ENCODE measurements at regions not wholly inside any gene's neighbourhood (a gene's known extent, or its start where the extent isn't known, plus 50 kb on each side); places are given as distances from the start of the nearest gene placed in this dataset.

- Histone ChIP-seq H3F3A (ENCODE audit: insufficient read depth, low read length, poor library complexity, severe bottlenecking) (no peaks in the 10 kb centered on the region), H3K9ac (ENCODE audit: low read length) (no peak overlapping the region), H3K27me3 (ENCODE audit: insufficient read depth, low read depth, low read length) (no peaks in the 10 kb centered on the region), H3K4me2 (ENCODE audit: low read length) (no peak overlapping the region), H3K79me2 (replicated peaks; ENCODE audit: insufficient read depth, low read length) (no peaks in the 10 kb centered on the region), H3K27ac (ENCODE audit: low read length) (no peak overlapping the region), H2AFZ (ENCODE audit: low read depth, low read length) (no peak overlapping the region), H3K9me3 (ENCODE audit: low read length) (peaks cover 7% of the 10 kb centered on the region), H3K9me2 (ENCODE audit: insufficient read depth, low read length) (no peaks in the 10 kb centered on the region), H3K36me3 (ENCODE audit: insufficient read depth, low read length) (no peaks in the 10 kb centered on the region), H4K20me1 (ENCODE audit: insufficient read depth) (no peaks in the 10 kb centered on the region), H3K4me3 (ENCODE audit: low read length) (no peak overlapping the region)
- TF ChIP-seq REST (IDR thresholded peaks at IDR 0.05; ENCODE audit: borderline replicate concordance) (no peak), CTCF (IDR thresholded peaks at IDR 0.05; ENCODE audit: poor library complexity, severe bottlenecking) (no peak), RAD21 (conservative IDR thresholded peaks at IDR 0.05) (no peak), SMC3 (conservative IDR thresholded peaks at IDR 0.05; ENCODE audit: poor library complexity) (no peak), MXI1 (conservative IDR thresholded peaks at IDR 0.05; ENCODE audit: poor library complexity, severe bottlenecking) (no peak), TAF1 (IDR thresholded peaks at IDR 0.05; ENCODE audit: low read depth) (no peak), POLR2AphosphoS5 (IDR thresholded peaks at IDR 0.05) (no peak), EZH2 (IDR thresholded peaks at IDR 0.05; ENCODE audit: borderline replicate concordance, insufficient read depth, low read length, poor library complexity, severe bottlenecking) (no peak), EP300 (conservative IDR thresholded peaks at IDR 0.05; ENCODE audit: poor library complexity, severe bottlenecking) (no peak)
These were observed 202.6 kb downstream of the CD109 start for GRCh38 chr6:73898599-73898998.

GRCh38 chr6:73893696-73894095 lies 197.7 kb downstream of the CD109 start:
- Histone ChIP-seq H3K9me2 (ENCODE audit: insufficient read depth, low read length) (no peaks in the 10 kb centered on the region), H3K79me2 (replicated peaks; ENCODE audit: insufficient read depth, low read length) (no peaks in the 10 kb centered on the region), H3K4me3 (ENCODE audit: low read length) (no peak overlapping the region), H4K20me1 (ENCODE audit: insufficient read depth) (no peaks in the 10 kb centered on the region), H3K36me3 (ENCODE audit: insufficient read depth, low read length) (no peaks in the 10 kb centered on the region), H3K27me3 (ENCODE audit: insufficient read depth, low read depth, low read length) (no peaks in the 10 kb centered on the region), H2AFZ (ENCODE audit: low read depth, low read length) (no peak overlapping the region), H3F3A (ENCODE audit: insufficient read depth, low read length, poor library complexity, severe bottlenecking) (no peaks in the 10 kb centered on the region), H3K4me2 (ENCODE audit: low read length) (no peak overlapping the region), H3K27ac (ENCODE audit: low read length) (no peak overlapping the region), H3K9ac (ENCODE audit: low read length) (no peak overlapping the region), H3K9me3 (ENCODE audit: low read length) (no peaks in the 10 kb centered on the region)
- TF ChIP-seq CTCF (IDR thresholded peaks at IDR 0.05; ENCODE audit: poor library complexity, severe bottlenecking) (no peak), RAD21 (conservative IDR thresholded peaks at IDR 0.05) (no peak), EP300 (conservative IDR thresholded peaks at IDR 0.05; ENCODE audit: poor library complexity, severe bottlenecking) (no peak), EZH2 (IDR thresholded peaks at IDR 0.05; ENCODE audit: borderline replicate concordance, insufficient read depth, low read length, poor library complexity, severe bottlenecking) (no peak), REST (IDR thresholded peaks at IDR 0.05; ENCODE audit: borderline replicate concordance) (no peak), TAF1 (IDR thresholded peaks at IDR 0.05; ENCODE audit: low read depth) (no peak), SMC3 (conservative IDR thresholded peaks at IDR 0.05; ENCODE audit: poor library complexity) (no peak), MXI1 (conservative IDR thresholded peaks at IDR 0.05; ENCODE audit: poor library complexity, severe bottlenecking) (no peak), POLR2AphosphoS5 (IDR thresholded peaks at IDR 0.05) (no peak)

All from neural cell (in vitro differentiated cells).